Left lung (tissue), 4 donors: ENCODE measurements at regions not wholly inside any gene's neighbourhood (a gene's known extent, or its start where the extent isn't known, plus 50 kb on each side); places are given as distances from the start of the nearest gene placed in this dataset.
"Not testable (repeated sequence)": the region's sequence is repeated elsewhere in the genome, so short reads cannot be mapped to it uniquely, and the experiment has no call there.

Source experiments
- ATAC-seq: fragments of 200-7000 bp; cut with Tn5 transposase; one replicate; pipeline ENCODE4 v1.9.1; 2020; ENCODE audit warnings: moderate library complexity
- DNase-seq, 4 donors: peaks; one replicate each; pipeline ENCODE4 v3.0.0-alpha.2; 2013 to 2020
- H3K27ac ChIP-seq, 2 donors: fragments of 200-600 bp; sonication (generic) in 1 of 2; one replicate each; pipeline versions ENCODE4 v1.5.0 to v1.8.0; 2020 to 2021
- H3K27me3 ChIP-seq, 2 donors: fragments of 200-600 bp; sonication (generic) in 1 of 2; one replicate each; pipeline versions ENCODE4 v1.5.0 to v1.8.0; 2020 to 2021
- H3K36me3 ChIP-seq, 2 donors: fragments of 200-600 bp; sonication (generic) in 1 of 2; one replicate each; pipeline versions ENCODE4 v1.5.0 to v1.8.0; 2020 to 2021
- H3K4me1 ChIP-seq, 2 donors: fragments of 200-600 bp; one replicate each; pipeline ENCODE4 v1.8.0; 2021
- H3K4me3 ChIP-seq, 2 donors: fragments of 200-600 bp; sonication (generic) in 1 of 2; one replicate each; pipeline versions ENCODE4 v1.5.0 to v1.8.0; 2020 to 2021; ENCODE audit warnings: mild to moderate bottlenecking in 1 of 2
- H3K9me3 ChIP-seq, 2 donors: fragments of 200-600 bp; sonication (generic) in 1 of 2; one replicate each; pipeline versions ENCODE4 v1.5.0 to v1.8.0; 2020 to 2021
- intact Hi-C, 2 donors: fragments of 100-400 bp; cut with DNase I; formaldehyde crosslinking; loops; one replicate each; pipeline versions ENCODE4 v1.11.2 to v1.14.2; 2022
- TF ChIP-seq, protein P1 (sequence below), 2 donors: fragments of 200-600 bp; sonication (generic) in 1 of 2; IDR thresholded peaks; one replicate each; pipeline versions ENCODE4 v1.5.0 to v1.8.0; 2021; ENCODE audit warnings: antibody characterized with exemption in 2 of 2
- donor health status: DM: no; HTN: yes; CAD: no.
- donor health status: DM: no; HTN: no; CAD: no.

DNA sequence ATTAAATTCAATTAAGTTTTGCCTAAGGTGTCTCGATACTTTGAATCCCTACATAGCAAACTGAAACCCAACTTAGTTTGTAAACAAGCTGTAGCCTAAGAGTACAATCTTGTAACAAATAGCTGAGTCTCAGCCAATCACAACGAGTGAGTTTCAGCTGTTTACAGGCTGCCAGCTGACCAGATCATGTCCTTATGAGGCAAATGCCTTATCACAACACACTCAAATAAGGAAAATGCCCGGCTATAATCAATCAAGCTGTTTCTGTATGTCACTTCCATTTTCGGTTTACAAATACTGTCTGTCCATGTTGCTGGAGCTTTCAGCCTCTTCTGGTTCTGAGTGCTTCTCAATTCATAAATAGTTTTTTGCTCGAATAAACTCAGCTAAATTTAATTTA is 943.8 kb downstream of the SLC16A7 start:
- no peaks in the 10 kb centered on the region for H3K27me3 ChIP-seq
- DNase-seq (peak in 2 of 4 donors; percentile 14 to 15), ATAC-seq (no peak)
- intact Hi-C loops: no loop called here
- H3K4me3 ChIP-seq: no peak overlapping the region
- TF ChIP-seq, protein P1, sequence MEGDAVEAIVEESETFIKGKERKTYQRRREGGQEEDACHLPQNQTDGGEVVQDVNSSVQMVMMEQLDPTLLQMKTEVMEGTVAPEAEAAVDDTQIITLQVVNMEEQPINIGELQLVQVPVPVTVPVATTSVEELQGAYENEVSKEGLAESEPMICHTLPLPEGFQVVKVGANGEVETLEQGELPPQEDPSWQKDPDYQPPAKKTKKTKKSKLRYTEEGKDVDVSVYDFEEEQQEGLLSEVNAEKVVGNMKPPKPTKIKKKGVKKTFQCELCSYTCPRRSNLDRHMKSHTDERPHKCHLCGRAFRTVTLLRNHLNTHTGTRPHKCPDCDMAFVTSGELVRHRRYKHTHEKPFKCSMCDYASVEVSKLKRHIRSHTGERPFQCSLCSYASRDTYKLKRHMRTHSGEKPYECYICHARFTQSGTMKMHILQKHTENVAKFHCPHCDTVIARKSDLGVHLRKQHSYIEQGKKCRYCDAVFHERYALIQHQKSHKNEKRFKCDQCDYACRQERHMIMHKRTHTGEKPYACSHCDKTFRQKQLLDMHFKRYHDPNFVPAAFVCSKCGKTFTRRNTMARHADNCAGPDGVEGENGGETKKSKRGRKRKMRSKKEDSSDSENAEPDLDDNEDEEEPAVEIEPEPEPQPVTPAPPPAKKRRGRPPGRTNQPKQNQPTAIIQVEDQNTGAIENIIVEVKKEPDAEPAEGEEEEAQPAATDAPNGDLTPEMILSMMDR (IDR thresholded peaks at IDR 0.05): no peak
- H3K36me3 ChIP-seq: no peaks in the 10 kb centered on the region
- no peaks in the 10 kb centered on the region for H3K4me1 ChIP-seq
- no peak overlapping the region for H3K27ac ChIP-seq
- no peaks in the 10 kb centered on the region for H3K9me3 ChIP-seq

DNA sequence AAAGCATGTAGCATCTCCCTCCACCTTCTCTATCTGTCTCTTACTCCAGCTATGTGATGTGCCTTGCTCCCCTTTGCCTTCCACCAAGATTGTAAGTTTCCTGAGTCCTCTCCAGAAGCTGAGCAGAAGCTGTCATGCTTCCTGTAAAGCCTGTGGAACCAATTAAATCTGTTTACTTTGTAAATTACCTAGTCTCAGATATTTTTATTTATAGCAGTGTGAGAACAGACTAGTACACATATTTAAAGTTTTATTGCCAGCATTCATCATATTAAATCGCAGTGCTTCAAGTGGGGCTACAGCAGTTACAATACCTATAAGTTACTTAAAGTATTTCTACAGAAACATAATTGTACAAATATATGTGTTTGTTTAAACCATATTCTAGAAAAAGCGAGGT is 973.1 kb downstream of the SLC16A7 start:
- TF ChIP-seq, protein P1 (IDR thresholded peaks at IDR 0.05): no peak

GRCh38 chr12:60577607-60578006 is 981.8 kb downstream of the SLC16A7 start:
- DNase-seq: no peak
- Histone ChIP-seq H3K27ac (no peak overlapping the region), H3K4me1 (no peaks in the 10 kb centered on the region), H3K9me3 (no peaks in the 10 kb centered on the region), H3K36me3 (no peaks in the 10 kb centered on the region), H3K27me3 (no peaks in the 10 kb centered on the region), H3K4me3 (no peak overlapping the region)
- intact Hi-C loops: no loop called here
- TF ChIP-seq, protein P1 (IDR thresholded peaks at IDR 0.05): no peak
- ATAC-seq: no peak

More for the DNA sequence above, 973.1 kb downstream of the SLC16A7 start:
- Histone ChIP-seq H3K9me3 (no peaks in the 10 kb centered on the region), H3K4me3 (no peak overlapping the region), H3K36me3 (no peaks in the 10 kb centered on the region), H3K27me3 (no peaks in the 10 kb centered on the region), H3K4me1 (no peaks in the 10 kb centered on the region), H3K27ac (no peak overlapping the region)
- intact Hi-C loops: no loop called here
- ATAC-seq (no peak), DNase-seq (no peak)

GRCh38 chr12:60587664-60588063 is 991.8 kb downstream of the SLC16A7 start:
- DNase-seq, intact Hi-C loops, ATAC-seq, H3K4me1 ChIP-seq, H3K27ac ChIP-seq, H3K4me3 ChIP-seq, H3K36me3 ChIP-seq, H3K27me3 ChIP-seq: not testable (repeated sequence)
- H3K9me3 ChIP-seq: peaks cover 0 to 12% of the 10 kb centered on the region in 2 donors

GRCh38 chr12:60594035-60594711 is 998.3 kb downstream of the SLC16A7 start:
- intact Hi-C loops: no loop called here
- Histone ChIP-seq H3K4me3 (no peak overlapping the region), H3K4me1 (no peaks in the 10 kb centered on the region), H3K36me3 (no peaks in the 10 kb centered on the region), H3K27me3 (no peaks in the 10 kb centered on the region), H3K27ac (no peak overlapping the region), H3K9me3 (peaks cover 0 to 25% of the 10 kb centered on the region in 2 donors)
- TF ChIP-seq, protein P1 (IDR thresholded peaks at IDR 0.05): no peak
- ATAC-seq (no peak), DNase-seq (peak in 1 of 4 donors; percentile 45)

GRCh38 chr12:60602601-60603000 is 1006.8 kb downstream of the SLC16A7 start:
- Histone ChIP-seq H3K27me3 (no peaks in the 10 kb centered on the region), H3K4me1 (no peaks in the 10 kb centered on the region), H3K27ac (no peak overlapping the region), H3K9me3 (peaks cover 0 to 39% of the 10 kb centered on the region in 2 donors), H3K4me3 (no peak overlapping the region), H3K36me3 (no peaks in the 10 kb centered on the region)
- no peak for DNase-seq
- intact Hi-C loops: no loop called here
- ATAC-seq: no peak
- TF ChIP-seq, protein P1 (IDR thresholded peaks at IDR 0.05): no peak

DNA sequence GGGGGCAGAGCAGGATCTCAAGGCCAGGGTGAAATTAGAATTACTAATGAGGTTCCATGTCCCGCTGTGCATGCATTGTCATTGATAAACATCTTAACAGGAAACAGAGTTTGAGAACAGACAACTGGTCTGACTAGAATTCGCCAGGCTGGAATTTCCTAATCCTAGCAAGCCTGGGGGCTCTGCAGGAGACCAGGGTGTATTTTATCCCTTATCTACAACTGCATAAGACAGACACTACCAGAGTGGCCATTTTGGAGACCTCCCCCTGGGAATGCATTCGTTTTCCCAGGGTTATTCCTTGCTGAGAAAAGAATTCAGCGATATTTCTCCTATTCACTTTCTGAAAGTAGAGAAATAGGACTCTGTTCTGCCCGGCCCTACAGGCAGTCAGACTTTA is 1007.6 kb downstream of the SLC16A7 start:
- H3K36me3 ChIP-seq, H3K27me3 ChIP-seq, ATAC-seq, intact Hi-C loops, H3K27ac ChIP-seq, DNase-seq, H3K4me1 ChIP-seq, H3K4me3 ChIP-seq: not testable (repeated sequence)
- peaks cover 0 to 39% of the 10 kb centered on the region in 2 donors for H3K9me3 ChIP-seq
